SK-N-MC (cell line): ENCODE measurements at regions not wholly inside any gene's neighbourhood (a gene's known extent, or its start where the extent isn't known, plus 50 kb on each side); places are given as distances from the start of the nearest gene placed in this dataset.

Experiments
- EZH2 ChIP-seq: fragments of 200-600 bp; sonication (generic); IDR thresholded peaks from one replicate; pipeline ENCODE4 v1.6.1; 2017; ENCODE audit warnings: antibody characterized with exemption
- POLR2AphosphoS5 ChIP-seq: IDR thresholded peaks from 2 replicates; pipeline ENCODE4 v1.6.1; 2012; ENCODE audit warnings: mild to moderate bottlenecking, low read depth, low read length, borderline replicate concordance

DNA sequence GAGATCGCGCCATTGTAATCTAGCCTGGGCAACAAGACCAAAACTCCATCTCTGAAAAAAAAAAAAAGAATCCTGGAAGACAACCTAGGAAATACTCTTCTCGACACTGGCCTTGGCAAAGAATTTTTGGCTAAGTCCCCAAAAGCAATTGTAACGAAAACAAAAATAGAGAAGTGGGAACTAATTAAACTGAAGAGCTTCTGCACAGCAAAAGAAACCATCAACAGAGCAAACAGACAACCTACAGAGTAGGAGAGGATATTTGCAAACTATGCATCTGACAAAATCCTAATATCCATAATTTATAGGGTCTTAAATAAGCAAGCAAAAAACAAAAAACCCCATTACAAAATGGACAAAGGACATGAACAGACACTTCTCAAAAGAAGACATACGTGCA, 76.5 kb upstream of the DUSP21 start:
- TF ChIP-seq EZH2 (no peak), POLR2AphosphoS5 (no peak)
